Activated naive CD4-positive, alpha-beta T cell treated with anti-CD3 and anti-CD28 coated beads, Interleukin-2, amount 10 ng/mL, durations not matched to agents 7 days and 5 days (primary cell): ENCODE measurements at regions not wholly inside any gene's neighbourhood (a gene's known extent, or its start where the extent isn't known, plus 50 kb on each side); places are given as distances from the start of the nearest gene placed in this dataset.
"Not testable (repeated sequence)": the region's sequence is repeated elsewhere in the genome, so short reads cannot be mapped to it uniquely, and the experiment has no call there.

ENCODE experiments used
- CTCF ChIA-PET: fragments of 350-600 bp; sonication (Branson Sonifier 250); formaldehyde crosslinking; loops from one replicate; lab custom pipeline; 2021; ENCODE audit warnings: antibody characterized with exemption; lab: Charles Lee
- DNase-seq: peaks from one replicate; pipeline ENCODE4 v3.0.0-alpha.2; 2020
- H3K27ac Mint-ChIP-seq: one replicate; pipeline ENCODE4 v1.8.0; 2021; ENCODE audit warnings: mild to moderate bottlenecking, moderate library complexity, mixed read lengths
- H3K27me3 Mint-ChIP-seq: one replicate; pipeline ENCODE4 v1.8.0; 2021; ENCODE audit warnings: mild to moderate bottlenecking, mixed read lengths
- H3K36me3 Mint-ChIP-seq: one replicate; pipeline ENCODE4 v1.8.0; 2021; ENCODE audit warnings: mixed read lengths
- H3K4me1 Mint-ChIP-seq: one replicate; pipeline ENCODE4 v1.8.0; 2021; ENCODE audit warnings: mixed read lengths
- H3K4me3 Mint-ChIP-seq: one replicate; pipeline ENCODE4 v1.8.0; 2021; ENCODE audit warnings: mild to moderate bottlenecking, moderate library complexity, mixed read lengths
- H3K9me3 Mint-ChIP-seq: one replicate; pipeline ENCODE4 v1.8.0; 2021; ENCODE audit warnings: mixed read lengths

DNA sequence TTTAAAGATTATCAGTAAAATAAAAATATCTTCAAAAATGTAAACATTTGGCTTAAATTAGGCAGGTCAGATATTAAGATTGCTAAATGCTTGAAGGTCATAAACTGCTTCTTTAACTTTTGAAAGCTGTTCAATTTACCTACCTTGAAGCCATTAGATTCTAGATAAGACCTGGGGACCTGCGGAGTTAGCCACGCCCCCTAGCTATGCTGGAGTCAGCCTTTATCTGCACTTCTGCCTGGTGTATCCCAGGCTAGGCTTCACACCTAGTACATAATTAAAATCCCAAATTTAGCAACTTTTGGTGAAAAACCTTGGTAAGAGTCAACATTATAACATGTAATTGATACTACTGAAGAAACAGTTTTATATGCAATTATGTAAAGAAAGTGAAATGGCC is 89.9 kb upstream of the PRSS3 start:
- not testable (repeated sequence) for H3K36me3 Mint-ChIP-seq
- CTCF ChIA-PET, result interaction anchor here (1.3 kb wide), 1 partner anchor 24 kb away, joined by 3 read pairs; no protein-coding TSS in a partner anchor

GRCh38 chr9:33708441-33708840 is 86.9 kb upstream of the PRSS3 start:
- no peaks in the 10 kb centered on the region for H3K9me3 Mint-ChIP-seq
- no peak for DNase-seq
- H3K27me3 Mint-ChIP-seq, result peaks cover 21% of the 10 kb centered on the region
- no peak overlapping the region for H3K27ac Mint-ChIP-seq
- no peak overlapping the region for H3K4me3 Mint-ChIP-seq
- no peaks in the 10 kb centered on the region for H3K36me3 Mint-ChIP-seq
- CTCF ChIA-PET, result interaction anchor here (1.7 kb wide), 1 partner anchor 85 kb away, joined by 7 read pairs; no protein-coding TSS in a partner anchor
- H3K4me1 Mint-ChIP-seq, result no peaks in the 10 kb centered on the region

More for the DNA sequence above, 89.9 kb upstream of the PRSS3 start:
- H3K27me3 Mint-ChIP-seq, result peaks cover 15% of the 10 kb centered on the region
- H3K27ac Mint-ChIP-seq, H3K9me3 Mint-ChIP-seq, H3K4me3 Mint-ChIP-seq, H3K4me1 Mint-ChIP-seq, DNase-seq: not testable (repeated sequence)

DNA sequence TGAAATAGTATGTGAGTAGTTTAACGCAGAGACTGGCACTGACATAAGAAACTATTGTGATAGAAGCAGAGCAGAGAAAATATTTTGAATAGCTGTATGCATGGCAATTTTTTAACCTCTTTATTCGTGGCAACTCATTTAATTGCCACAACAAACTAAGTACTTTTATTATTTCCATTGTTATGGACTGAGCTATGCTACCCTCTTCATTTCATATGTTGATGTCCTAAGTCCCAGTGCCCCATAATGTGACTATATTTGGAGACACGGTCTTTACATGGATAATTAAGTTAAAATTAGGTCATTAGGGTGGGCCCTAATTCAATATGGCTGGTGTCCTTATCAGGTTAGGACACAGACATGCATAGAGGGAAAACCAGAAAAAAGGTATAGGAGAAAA is 86.1 kb upstream of the PRSS3 start:
- no peaks in the 10 kb centered on the region for H3K4me1 Mint-ChIP-seq
- CTCF ChIA-PET, result interaction anchor here (1.9 kb wide), 1 partner anchor 85 kb away, joined by 4 read pairs; no protein-coding TSS in a partner anchor
- DNase-seq, result no peak
- no peak overlapping the region for H3K4me3 Mint-ChIP-seq
- peaks cover 17% of the 10 kb centered on the region for H3K27me3 Mint-ChIP-seq
- H3K36me3 Mint-ChIP-seq, result no peaks in the 10 kb centered on the region
- no peaks in the 10 kb centered on the region for H3K9me3 Mint-ChIP-seq
- no peak overlapping the region for H3K27ac Mint-ChIP-seq

DNA sequence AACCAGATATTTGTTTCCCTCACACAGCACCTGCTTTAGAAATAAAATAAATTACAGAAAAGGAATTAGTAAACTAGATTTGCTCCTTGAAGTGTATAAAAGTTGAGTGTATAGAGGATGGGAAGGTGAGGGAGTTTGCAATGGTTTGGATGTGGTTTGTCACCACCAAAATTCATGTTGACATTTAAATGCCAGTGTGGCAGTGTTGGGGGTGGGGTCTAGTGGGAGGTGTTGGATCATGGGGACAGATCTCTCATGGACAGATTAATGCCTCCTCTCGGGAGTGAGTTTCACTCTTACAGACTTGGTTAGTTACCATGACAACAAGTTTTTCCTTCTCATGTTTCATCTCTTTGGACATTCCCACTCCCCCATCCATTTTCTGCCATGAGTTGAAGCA is 83.9 kb upstream of the PRSS3 start:
- H3K4me3 Mint-ChIP-seq, H3K36me3 Mint-ChIP-seq, H3K9me3 Mint-ChIP-seq, CTCF ChIA-PET, H3K27ac Mint-ChIP-seq, DNase-seq, H3K4me1 Mint-ChIP-seq: not testable (repeated sequence)
- H3K27me3 Mint-ChIP-seq, result peaks cover 15% of the 10 kb centered on the region

- DNase-seq, result no peak
- H3K9me3 Mint-ChIP-seq, result no peaks in the 10 kb centered on the region
- no peak overlapping the region for H3K27ac Mint-ChIP-seq
- no peaks in the 10 kb centered on the region for H3K4me1 Mint-ChIP-seq
- CTCF ChIA-PET, result no interaction called here
- H3K27me3 Mint-ChIP-seq, result peaks cover 29% of the 10 kb centered on the region
- H3K4me3 Mint-ChIP-seq, result no peak overlapping the region
- H3K36me3 Mint-ChIP-seq, result no peaks in the 10 kb centered on the region
These were observed 80.4 kb upstream of the PRSS3 start for GRCh38 chr9:33714989-33715388.

DNA sequence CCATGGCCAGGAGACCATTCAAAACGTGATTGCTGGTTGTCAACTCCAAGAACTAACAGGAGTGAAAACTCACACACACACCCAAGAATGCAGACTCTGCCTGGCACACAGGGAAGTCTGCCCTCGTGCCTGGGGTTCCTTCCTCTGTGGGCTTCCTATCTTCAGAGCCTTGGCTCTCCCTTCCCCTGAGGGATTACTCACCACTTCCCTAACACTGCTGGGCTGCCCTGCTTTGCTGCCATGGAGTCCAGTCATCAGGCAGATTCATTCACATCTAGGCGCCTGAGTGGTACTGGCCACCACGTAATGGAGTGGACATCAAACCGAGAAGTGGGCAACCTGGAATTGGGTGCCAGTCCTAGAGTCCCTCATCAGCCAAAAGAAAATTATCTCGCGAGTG is 76.4 kb upstream of the PRSS3 start:
- DNase-seq, result no peak
- peaks cover 29% of the 10 kb centered on the region for H3K27me3 Mint-ChIP-seq
- H3K36me3 Mint-ChIP-seq, result no peaks in the 10 kb centered on the region
- H3K4me3 Mint-ChIP-seq, result no peak overlapping the region
- CTCF ChIA-PET, result interaction anchor here (1.4 to 9.2 kb wide), 3 partner anchors 17 to 97 kb away, joined by 5 to 280 read pairs (median 14); no protein-coding TSS in a partner anchor
- no peaks in the 10 kb centered on the region for H3K9me3 Mint-ChIP-seq
- H3K27ac Mint-ChIP-seq, result no peak overlapping the region
- no peaks in the 10 kb centered on the region for H3K4me1 Mint-ChIP-seq

DNA sequence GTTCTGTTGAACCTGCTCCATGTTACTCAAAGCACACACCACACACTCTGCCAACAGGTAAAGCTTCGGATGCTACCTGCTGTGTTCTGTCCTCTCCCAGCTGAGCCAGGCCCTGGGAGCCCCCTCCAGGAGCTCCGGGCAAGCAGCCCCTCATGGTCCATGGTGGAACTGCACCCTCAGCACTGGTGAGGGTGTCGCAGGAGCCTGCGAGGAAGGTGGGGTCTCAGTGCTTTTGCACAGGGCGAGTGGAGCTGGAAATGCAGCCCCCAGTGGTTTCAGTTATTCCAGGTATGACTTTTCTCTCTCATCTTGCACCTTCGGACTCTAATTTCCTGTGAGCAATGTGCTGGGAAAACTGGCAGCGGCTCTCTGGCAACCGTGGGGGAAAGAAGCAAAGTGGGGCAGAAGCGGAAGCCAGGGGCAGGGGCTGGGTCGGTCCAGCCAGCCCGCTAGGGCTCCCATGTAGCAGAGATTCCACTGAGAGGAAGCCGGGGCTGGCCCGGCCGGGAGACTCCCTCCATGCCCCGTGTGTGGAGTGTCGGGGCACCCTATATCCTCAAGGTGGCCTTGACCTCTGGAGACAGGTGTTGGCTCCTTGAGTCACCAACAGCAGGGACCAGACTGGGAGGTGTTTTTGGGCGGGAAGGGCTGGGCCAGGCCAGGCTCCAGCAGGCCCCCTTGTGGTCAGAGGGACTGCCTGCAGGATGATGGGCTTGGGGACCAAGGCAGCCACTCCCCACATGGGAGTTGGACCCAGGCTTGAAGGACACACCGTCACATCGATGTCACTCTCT is 75.6 kb upstream of the PRSS3 start:
- no peaks in the 10 kb centered on the region for H3K9me3 Mint-ChIP-seq
- H3K36me3 Mint-ChIP-seq, result no peaks in the 10 kb centered on the region
- peaks cover 29% of the 10 kb centered on the region for H3K27me3 Mint-ChIP-seq
- no peaks in the 10 kb centered on the region for H3K4me1 Mint-ChIP-seq
- no peak overlapping the region for H3K4me3 Mint-ChIP-seq
- peak; percentile 54 for DNase-seq
- H3K27ac Mint-ChIP-seq, result no peak overlapping the region
- CTCF ChIA-PET, result interaction anchor here (1.4 to 9.2 kb wide), 4 partner anchors 12 to 98 kb away, joined by 5 to 280 read pairs (median 10); no protein-coding TSS in a partner anchor

- H3K36me3 Mint-ChIP-seq, result no peaks in the 10 kb centered on the region
- H3K27me3 Mint-ChIP-seq, result peaks cover 29% of the 10 kb centered on the region
- no peak overlapping the region for H3K4me3 Mint-ChIP-seq
- DNase-seq, result peak; percentile 89
- no peak overlapping the region for H3K27ac Mint-ChIP-seq
- H3K4me1 Mint-ChIP-seq, result no peaks in the 10 kb centered on the region
- no peaks in the 10 kb centered on the region for H3K9me3 Mint-ChIP-seq
- CTCF ChIA-PET, result interaction anchor here (0.7 to 9.2 kb wide), 9 partner anchors 10 to 100 kb away, joined by 3 to 280 read pairs (median 6); no protein-coding TSS in a partner anchor
These were observed 73.5 kb upstream of the PRSS3 start for GRCh38 chr9:33721674-33722358.

DNA sequence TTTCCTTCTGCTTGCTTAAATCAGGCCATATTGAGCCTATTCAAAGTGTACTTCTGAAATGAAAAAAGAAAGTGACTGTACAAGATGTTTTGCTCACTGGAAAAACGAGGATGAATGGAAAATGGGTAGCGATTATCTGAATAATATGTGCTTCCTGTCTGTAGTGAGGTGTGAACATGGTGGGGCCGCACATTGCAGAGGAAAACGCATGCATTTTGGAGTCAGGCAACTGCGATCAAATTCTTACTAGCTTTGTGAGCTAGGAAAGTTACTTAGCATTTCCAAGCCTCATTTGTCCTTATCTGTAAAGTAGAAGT is 73.0 kb upstream of the PRSS3 start:
- CTCF ChIA-PET, result interaction anchor here (0.7 to 9.2 kb wide), 8 partner anchors 8 to 100 kb away, joined by 3 to 280 read pairs (median 5); no protein-coding TSS in a partner anchor
- H3K36me3 Mint-ChIP-seq, result no peaks in the 10 kb centered on the region

DNA sequence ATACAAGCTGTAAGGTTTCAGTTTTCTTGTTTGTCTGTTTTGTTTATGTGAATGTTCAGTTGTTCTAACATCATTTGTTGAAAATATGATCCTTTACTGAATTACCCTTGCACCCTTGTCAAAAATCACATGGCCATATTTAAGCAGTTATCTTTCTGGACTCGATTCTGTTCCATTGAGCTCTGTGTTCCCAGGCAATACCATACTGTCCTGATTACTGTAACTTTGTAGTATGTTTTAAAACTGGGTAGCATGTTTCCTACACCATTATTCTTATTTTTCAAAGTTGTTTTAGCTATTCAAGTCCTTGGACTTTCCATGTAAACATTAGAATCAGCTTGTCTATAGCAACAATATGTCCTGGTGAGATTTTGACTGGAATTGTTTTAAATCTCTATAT is 66.7 kb upstream of the PRSS3 start:
- CTCF ChIA-PET, result interaction anchor here (1.3 kb wide), 1 partner anchor 9 kb away, joined by 5 read pairs; no protein-coding TSS in a partner anchor
- H3K4me3 Mint-ChIP-seq, result no peak overlapping the region
- no peaks in the 10 kb centered on the region for H3K36me3 Mint-ChIP-seq
- peaks cover 24% of the 10 kb centered on the region for H3K27me3 Mint-ChIP-seq
- no peak for DNase-seq
- H3K27ac Mint-ChIP-seq, result no peak overlapping the region
- H3K4me1 Mint-ChIP-seq, result no peaks in the 10 kb centered on the region
- no peaks in the 10 kb centered on the region for H3K9me3 Mint-ChIP-seq

More for the DNA sequence above, 73.0 kb upstream of the PRSS3 start:
- Mint-ChIP-seq H3K4me1 (no peaks in the 10 kb centered on the region), H3K9me3 (no peaks in the 10 kb centered on the region), H3K4me3 (no peak overlapping the region), H3K27me3 (peaks cover 29% of the 10 kb centered on the region), H3K27ac (no peak overlapping the region)
- DNase-seq, result no peak

GRCh38 chr9:33731142-33731541 is 64.2 kb upstream of the PRSS3 start:
- Mint-ChIP-seq H3K4me3 (no peak overlapping the region), H3K36me3 (no peaks in the 10 kb centered on the region), H3K9me3 (no peaks in the 10 kb centered on the region), H3K27ac (no peak overlapping the region), H3K4me1 (no peaks in the 10 kb centered on the region), H3K27me3 (peaks cover 39% of the 10 kb centered on the region)
- CTCF ChIA-PET, result interaction anchor here (1.1 to 2.6 kb wide), 3 partner anchors 8 to 345 kb away, joined by 3 to 6 read pairs (median 3); no protein-coding TSS in a partner anchor
- DNase-seq, result no peak

- CTCF ChIA-PET, result interaction anchor here (1.1 to 2.6 kb wide), 2 partner anchors 10 to 344 kb away, joined by 3 to 6 read pairs; no protein-coding TSS in a partner anchor
- Mint-ChIP-seq H3K36me3 (no peaks in the 10 kb centered on the region), H3K4me1 (no peaks in the 10 kb centered on the region), H3K4me3 (no peak overlapping the region), H3K27me3 (peaks cover 39% of the 10 kb centered on the region), H3K9me3 (no peaks in the 10 kb centered on the region), H3K27ac (no peak overlapping the region)
- no peak for DNase-seq
These were observed 63.7 kb upstream of the PRSS3 start for GRCh38 chr9:33731625-33732024.

GRCh38 chr9:33734247-33734940 is 61.0 kb upstream of the PRSS3 start:
- H3K36me3 Mint-ChIP-seq, DNase-seq, H3K27ac Mint-ChIP-seq, H3K4me3 Mint-ChIP-seq, H3K9me3 Mint-ChIP-seq, H3K4me1 Mint-ChIP-seq: not testable (repeated sequence)
- CTCF ChIA-PET, result interaction anchor here (0.6 to 0.7 kb wide), 3 partner anchors 110 to 113 kb away, joined by 3 to 4 read pairs (median 4); no protein-coding TSS in a partner anchor
- H3K27me3 Mint-ChIP-seq, result peaks cover 48% of the 10 kb centered on the region
